H7 (cell line): ENCODE measurements at regions not wholly inside any gene's neighbourhood (a gene's known extent, or its start where the extent isn't known, plus 50 kb on each side); places are given as distances from the start of the nearest gene placed in this dataset.

Experiments
- DNase-seq: peaks from one replicate; pipeline ENCODE4 v3.0.0; 2012
- H3K27me3 ChIP-seq: 2 replicates; pipeline ENCODE4 v1.6.0; 2011; ENCODE audit warnings: mild to moderate bottlenecking, low read length; ENCODE audit not compliant: control insufficient read depth, insufficient read depth
- H3K36me3 ChIP-seq: replicated peaks from 2 replicates; pipeline ENCODE4 v1.5.1; 2011; ENCODE audit warnings: low read length; ENCODE audit not compliant: control insufficient read depth, insufficient read depth
- H3K4me3 ChIP-seq: 2 replicates; pipeline ENCODE4 v1.5.1; 2011; ENCODE audit warnings: low read depth, mild to moderate bottlenecking, control low read depth, low read length, moderate library complexity; ENCODE audit not compliant: insufficient read depth

GRCh38 chr17:74088285-74088933, 115.1 kb upstream of the RPL38 start:
- Histone ChIP-seq H3K27me3 (no peaks in the 10 kb centered on the region), H3K36me3 (no peaks in the 10 kb centered on the region), H3K4me3 (no peak overlapping the region)
- DNase-seq, result no peak

- Histone ChIP-seq H3K36me3 (no peaks in the 10 kb centered on the region), H3K4me3 (no peak overlapping the region), H3K27me3 (no peaks in the 10 kb centered on the region)
- no peak for DNase-seq
Measured at GRCh38 chr17:74088934-74089329, 114.5 kb upstream of the RPL38 start.

- no peaks in the 10 kb centered on the region for H3K27me3 ChIP-seq
- no peaks in the 10 kb centered on the region for H3K36me3 ChIP-seq
- H3K4me3 ChIP-seq, result no peak overlapping the region
- no peak for DNase-seq
Measured at GRCh38 chr17:74089380-74089779, 114.1 kb upstream of the RPL38 start.

- peak; percentile 89 for DNase-seq
- Histone ChIP-seq H3K4me3 (no peak overlapping the region), H3K36me3 (no peaks in the 10 kb centered on the region), H3K27me3 (no peaks in the 10 kb centered on the region)
Measured at GRCh38 chr17:74089869-74090464, 113.5 kb upstream of the RPL38 start.

- no peaks in the 10 kb centered on the region for H3K36me3 ChIP-seq
- no peak for DNase-seq
Measured at GRCh38 chr17:74094651-74095050, 108.8 kb upstream of the RPL38 start.

GRCh38 chr17:74096456-74096855, 107.0 kb upstream of the RPL38 start:
- Histone ChIP-seq H3K36me3 (no peaks in the 10 kb centered on the region), H3K27me3 (no peaks in the 10 kb centered on the region; the same call in 1 of the 2 replicates), H3K4me3 (no peak overlapping the region)
- no peak for DNase-seq

More at GRCh38 chr17:74094651-74095050, 108.8 kb upstream of the RPL38 start:
- no peaks in the 10 kb centered on the region; the same call in 1 of the 2 replicates for H3K27me3 ChIP-seq
- H3K4me3 ChIP-seq, result no peak overlapping the region

GRCh38 chr17:74097450-74098135, 105.9 kb upstream of the RPL38 start:
- DNase-seq, result no peak
- no peaks in the 10 kb centered on the region for H3K36me3 ChIP-seq
- H3K4me3 ChIP-seq, result no peak overlapping the region
- no peaks in the 10 kb centered on the region; the same call in 1 of the 2 replicates for H3K27me3 ChIP-seq

GRCh38 chr17:74098136-74099024, 105.1 kb upstream of the RPL38 start:
- DNase-seq, result no peak
- no peaks in the 10 kb centered on the region; the same call in 1 of the 2 replicates for H3K27me3 ChIP-seq
- no peak overlapping the region for H3K4me3 ChIP-seq
- H3K36me3 ChIP-seq, result no peaks in the 10 kb centered on the region

GRCh38 chr17:74099442-74100340, 103.8 kb upstream of the RPL38 start:
- Histone ChIP-seq H3K27me3 (no peaks in the 10 kb centered on the region; the same call in 1 of the 2 replicates), H3K4me3 (no peak overlapping the region), H3K36me3 (no peaks in the 10 kb centered on the region)
- DNase-seq, result peak; percentile 48

- no peak overlapping the region for H3K4me3 ChIP-seq
- H3K36me3 ChIP-seq, result no peaks in the 10 kb centered on the region
- DNase-seq, result no peak
- no peaks in the 10 kb centered on the region; the same call in 1 of the 2 replicates for H3K27me3 ChIP-seq
Measured at GRCh38 chr17:74104921-74105320, 98.6 kb upstream of the RPL38 start.

- no peak for DNase-seq
Measured at GRCh38 chr17:74107107-74107506, 96.4 kb upstream of the RPL38 start.

GRCh38 chr17:74108126-74108705, 95.3 kb upstream of the RPL38 start:
- Histone ChIP-seq H3K36me3 (no peaks in the 10 kb centered on the region), H3K27me3 (no peaks in the 10 kb centered on the region; the same call in 1 of the 2 replicates), H3K4me3 (no peak overlapping the region)
- DNase-seq, result no peak

More at GRCh38 chr17:74107107-74107506, 96.4 kb upstream of the RPL38 start:
- Histone ChIP-seq H3K36me3 (no peaks in the 10 kb centered on the region), H3K4me3 (no peak overlapping the region), H3K27me3 (no peaks in the 10 kb centered on the region; the same call in 1 of the 2 replicates)

GRCh38 chr17:74110467-74110866, 93.0 kb upstream of the RPL38 start:
- no peaks in the 10 kb centered on the region for H3K27me3 ChIP-seq

More at GRCh38 chr17:74110467-74110866, 93.0 kb upstream of the RPL38 start:
- Histone ChIP-seq H3K36me3 (no peaks in the 10 kb centered on the region), H3K4me3 (no peak overlapping the region)
- no peak for DNase-seq
